ENCODE measurements at regions not wholly inside any gene's neighbourhood (a gene's known extent, or its start where the extent isn't known, plus 50 kb on each side); places are given as distances from the start of the nearest gene placed in this dataset.

GRCh38 chr3:178297740-178298139 is 238.5 kb upstream of the KCNMB2 start:
- Histone ChIP-seq H3K9me3 (no peaks in the 10 kb centered on the region), H3K4me3 (no peak overlapping the region), H3K27me3 (no peaks in the 10 kb centered on the region), H3K27ac (no peak overlapping the region), H3K36me3 (no peaks in the 10 kb centered on the region), H3K4me1 (no peaks in the 10 kb centered on the region)
- TF ChIP-seq CTCF (IDR thresholded peaks at IDR 0.05), result no peak
- intact Hi-C loops (cut with DNase I; ENCODE audit: low total_unique reads), result no loop called here
- DNase-seq, result no peak

GRCh38 chr3:178300441-178300959 is 235.7 kb upstream of the KCNMB2 start:
- Histone ChIP-seq H3K27ac (no peak overlapping the region), H3K9me3 (no peaks in the 10 kb centered on the region), H3K4me1 (peaks cover 0 to 8% (median 0%) of the 10 kb centered on the region in 4 donors), H3K4me3 (no peak overlapping the region), H3K27me3 (no peaks in the 10 kb centered on the region), H3K36me3 (no peaks in the 10 kb centered on the region)
- TF ChIP-seq CTCF (IDR thresholded peaks at IDR 0.05), result no peak
- intact Hi-C loops (cut with DNase I; ENCODE audit: low total_unique reads), result no loop called here
- no peak for DNase-seq

GRCh38 chr3:178302966-178303930 is 233.0 kb upstream of the KCNMB2 start:
- peaks cover 0 to 8% (median 0%) of the 10 kb centered on the region in 4 donors for H3K4me1 ChIP-seq
- H3K27me3 ChIP-seq, result no peaks in the 10 kb centered on the region
- no peak overlapping the region for H3K4me3 ChIP-seq
- H3K27ac ChIP-seq, result no peak overlapping the region
- intact Hi-C loops (cut with DNase I; ENCODE audit: low total_unique reads), result no loop called here
- H3K36me3 ChIP-seq, result no peaks in the 10 kb centered on the region
- TF ChIP-seq CTCF (IDR thresholded peaks at IDR 0.05), result no peak
- no peak for DNase-seq
- no peaks in the 10 kb centered on the region for H3K9me3 ChIP-seq

- Histone ChIP-seq H3K36me3 (no peaks in the 10 kb centered on the region), H3K27me3 (no peaks in the 10 kb centered on the region), H3K9me3 (no peaks in the 10 kb centered on the region), H3K4me1 (peaks cover 0 to 11% (median 0%) of the 10 kb centered on the region in 4 donors), H3K27ac (no peak overlapping the region), H3K4me3 (no peak overlapping the region)
- intact Hi-C loops (cut with DNase I; ENCODE audit: low total_unique reads), result no loop called here
- TF ChIP-seq CTCF (IDR thresholded peaks at IDR 0.05), result no peak
- DNase-seq, result no peak
Measured at GRCh38 chr3:178304758-178305467, 231.3 kb upstream of the KCNMB2 start.

DNA sequence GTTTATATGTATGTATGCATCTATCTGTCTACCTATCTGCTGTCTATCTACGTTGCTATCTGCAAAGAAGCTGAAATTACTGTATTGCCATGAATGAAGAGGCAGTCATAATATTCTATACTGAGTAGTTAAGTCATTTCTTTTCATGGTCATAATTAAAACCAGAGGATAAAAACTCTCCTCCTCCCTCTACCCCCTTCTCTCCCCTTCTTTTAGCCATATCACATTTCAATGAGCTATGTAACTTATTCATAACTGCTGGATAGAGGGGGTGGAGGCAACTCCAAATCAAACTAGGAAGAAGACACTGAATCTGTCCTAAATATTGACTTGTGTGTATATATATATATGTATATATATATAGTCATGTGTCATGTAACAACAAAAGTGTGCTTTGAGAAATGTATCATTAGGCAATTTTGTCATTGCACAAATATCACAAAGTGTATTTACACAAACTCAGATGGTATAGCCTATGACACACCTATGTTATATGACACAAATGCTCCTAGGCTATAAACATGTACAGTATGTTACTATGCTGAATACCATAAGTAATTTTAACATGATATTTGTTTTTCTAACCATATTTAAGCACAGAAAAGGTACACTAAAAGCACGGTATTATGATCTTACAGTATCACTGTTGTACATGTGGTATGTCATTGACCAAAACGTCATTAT is 229.7 kb upstream of the KCNMB2 start:
- intact Hi-C loops (cut with DNase I; ENCODE audit: low total_unique reads), result no loop called here
- DNase-seq, result no peak
- H3K36me3 ChIP-seq, result no peaks in the 10 kb centered on the region
- no peak for TF ChIP-seq CTCF (IDR thresholded peaks at IDR 0.05)
- no peak overlapping the region for H3K27ac ChIP-seq
- peaks cover 0 to 11% (median 0%) of the 10 kb centered on the region in 4 donors for H3K4me1 ChIP-seq
- no peak overlapping the region for H3K4me3 ChIP-seq
- no peaks in the 10 kb centered on the region for H3K27me3 ChIP-seq
- H3K9me3 ChIP-seq, result no peaks in the 10 kb centered on the region
